ENCODE measurements at regions not wholly inside any gene's neighbourhood (a gene's known extent, or its start where the extent isn't known, plus 50 kb on each side); places are given as distances from the start of the nearest gene placed in this dataset.

GRCh38 chr2:31788273-31788672, 207.5 kb upstream of the SRD5A2 start:
- TF ChIP-seq CTCF (IDR thresholded peaks at IDR 0.05; ENCODE audit: insufficient read depth, low read length) (no peak), GABPA (IDR thresholded peaks at IDR 0.05; ENCODE audit: low read depth) (no peak)

Measured in HL-60 (cell line).